Prostate gland (tissue), 2 donors: ENCODE measurements at regions not wholly inside any gene's neighbourhood (a gene's known extent, or its start where the extent isn't known, plus 50 kb on each side); places are given as distances from the start of the nearest gene placed in this dataset.

Experiments
- CTCF ChIP-seq, 4 experiments: fragments of 200-600 bp in 2 of 4; fragments of 450-650 bp in 2 of 4; sonication (generic) in 2 of 4; IDR thresholded peaks; 1 replicate in 3 of 4; 2 replicates in 1 of 4; pipeline ENCODE4 v1.5.1; 2016 to 2019; ENCODE audit warnings: antibody characterized with exemption in 4 of 4, mild to moderate bottlenecking in 2 of 4, moderate library complexity in 2 of 4
- POLR2A ChIP-seq: fragments of 450-650 bp; IDR thresholded peaks from one replicate; pipeline ENCODE4 v1.6.1; 2016; ENCODE audit warnings: antibody characterized with exemption, mild to moderate bottlenecking
- POLR2AphosphoS5 ChIP-seq: sonication (generic); formaldehyde crosslinking; IDR thresholded peaks from one replicate; pipeline ENCODE4 v1.6.1; 2017; ENCODE audit warnings: antibody characterized with exemption

GRCh38 chr11:33451364-33451763, 194.2 kb downstream of the HIPK3 start:
- TF ChIP-seq CTCF (IDR thresholded peaks at IDR 0.05) (no peak), POLR2AphosphoS5 (no peak), POLR2A (no peak)
